ENCODE measurements at regions not wholly inside any gene's neighbourhood (a gene's known extent, or its start where the extent isn't known, plus 50 kb on each side); places are given as distances from the start of the nearest gene placed in this dataset.

- no peak for DNase-seq (ENCODE audit: low spot score)
These were observed 141.6 kb upstream of the SOX1 start for GRCh38 chr13:111925146-111925875.

- no peak for DNase-seq (ENCODE audit: low spot score)
These were observed 140.3 kb upstream of the SOX1 start for GRCh38 chr13:111926501-111927180.

GRCh38 chr13:111927181-111927540 is 139.8 kb upstream of the SOX1 start:
- DNase-seq (ENCODE audit: low spot score) = no peak

DNA sequence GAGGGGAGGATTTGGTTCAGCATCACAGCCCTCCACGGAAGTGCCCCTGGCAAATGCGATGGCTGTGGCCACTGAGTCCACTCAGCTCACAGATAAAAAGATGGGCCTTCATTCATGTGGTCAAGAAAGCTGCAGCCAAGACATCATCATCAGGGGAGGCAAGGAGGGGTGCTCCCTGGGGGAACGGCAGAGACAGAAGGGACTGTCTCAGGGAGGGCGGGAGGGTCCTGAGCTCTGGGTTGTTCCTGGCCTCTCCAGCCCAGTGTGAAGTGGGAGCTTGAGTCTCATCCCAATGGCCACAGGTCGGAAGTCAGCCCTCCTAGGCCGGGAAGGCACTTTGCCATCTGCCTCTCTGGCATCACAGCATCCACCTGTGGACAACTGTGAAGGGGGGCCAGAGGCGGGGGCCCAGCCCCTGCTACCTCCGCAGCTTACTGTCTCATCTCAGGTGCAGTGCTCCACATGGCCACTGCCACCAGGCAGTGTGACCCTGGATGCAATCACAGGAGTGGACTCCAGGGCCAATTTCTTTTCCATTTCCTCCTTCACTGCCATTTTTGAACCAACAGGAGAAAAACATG is 137.8 kb upstream of the SOX1 start:
- no peak for DNase-seq (ENCODE audit: low spot score)

DNA sequence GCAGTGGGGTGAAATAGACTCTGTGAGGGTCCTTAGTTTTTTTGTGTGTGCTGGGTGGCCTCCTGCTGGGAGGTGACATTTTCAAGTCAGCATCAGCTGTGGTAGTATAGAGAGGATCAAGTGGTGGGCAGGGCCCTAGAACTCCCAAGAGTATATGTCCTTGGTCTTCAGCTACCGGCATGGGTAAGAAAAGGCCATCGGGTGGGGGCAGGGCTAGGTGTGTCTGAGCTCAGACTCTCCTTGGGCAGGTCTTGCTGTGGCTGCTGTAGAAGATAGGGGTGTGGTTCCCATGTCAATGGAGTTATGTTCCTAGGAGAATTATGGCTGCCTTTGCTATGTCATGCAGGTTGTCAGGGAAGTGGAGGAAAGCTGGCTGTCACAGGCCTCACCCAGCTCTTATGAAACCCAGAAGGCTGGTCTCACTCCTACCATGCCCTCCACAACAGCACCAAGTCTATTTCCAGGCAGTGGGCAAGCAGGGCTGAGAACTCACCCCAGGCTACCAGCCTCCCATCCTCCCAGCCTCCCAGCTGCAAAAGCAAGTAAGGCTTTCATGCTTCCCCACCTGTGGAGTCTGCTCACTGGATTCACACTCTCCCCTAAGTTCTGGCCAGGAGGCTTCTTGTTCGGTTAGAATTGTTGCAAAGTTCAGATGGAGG is 130.6 kb upstream of the SOX1 start:
- no peak for DNase-seq (ENCODE audit: low spot score)

GRCh38 chr13:111937777-111938311 is 129.1 kb upstream of the SOX1 start:
- no peak for DNase-seq (ENCODE audit: low spot score)

DNA sequence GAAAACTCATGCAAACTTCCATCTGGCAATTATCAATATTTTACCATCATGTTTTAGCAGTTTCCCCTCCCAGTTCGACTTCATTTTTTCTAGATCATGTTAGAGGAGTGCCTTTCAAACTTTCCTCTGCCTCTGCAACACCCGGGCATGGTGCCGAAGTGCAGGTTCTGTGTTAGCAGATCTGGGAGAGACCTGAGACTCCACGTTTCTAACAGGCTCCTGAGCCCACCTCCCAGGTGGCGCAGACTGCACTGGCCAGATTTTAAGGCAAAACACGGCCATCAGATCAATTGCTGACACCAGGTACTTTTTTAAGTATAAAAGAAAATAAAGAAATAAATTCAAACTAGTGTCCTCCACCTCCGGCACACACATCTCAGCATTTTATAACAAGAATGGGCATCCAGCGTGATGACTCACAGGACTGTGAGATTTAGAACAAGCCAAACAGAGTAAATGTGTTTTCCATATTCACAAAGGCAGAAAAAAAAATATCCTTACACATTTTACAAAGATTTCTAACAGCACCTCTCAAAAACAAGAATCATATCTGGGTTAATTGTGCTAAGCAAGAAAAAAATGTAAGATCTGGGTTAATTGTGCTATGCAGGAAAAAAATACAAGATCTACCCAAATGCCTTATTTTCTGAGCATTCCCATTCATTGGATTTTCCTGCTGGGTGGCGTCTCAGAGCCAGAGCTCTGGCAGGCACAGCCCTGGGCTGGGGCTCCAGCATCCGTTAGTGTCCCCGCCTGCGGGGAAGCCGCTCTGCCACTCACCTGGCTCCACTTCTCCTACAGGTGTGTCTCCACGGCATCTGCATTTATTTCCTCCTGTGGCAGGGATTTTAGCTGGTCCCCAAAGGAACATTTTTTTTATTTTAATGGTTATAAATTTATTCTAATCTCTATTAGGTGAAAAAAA is 127.9 kb upstream of the SOX1 start:
- DNase-seq (ENCODE audit: low spot score) = no peak

GRCh38 chr13:111939666-111940278 is 127.2 kb upstream of the SOX1 start:
- no peak for DNase-seq (ENCODE audit: low spot score)

DNA sequence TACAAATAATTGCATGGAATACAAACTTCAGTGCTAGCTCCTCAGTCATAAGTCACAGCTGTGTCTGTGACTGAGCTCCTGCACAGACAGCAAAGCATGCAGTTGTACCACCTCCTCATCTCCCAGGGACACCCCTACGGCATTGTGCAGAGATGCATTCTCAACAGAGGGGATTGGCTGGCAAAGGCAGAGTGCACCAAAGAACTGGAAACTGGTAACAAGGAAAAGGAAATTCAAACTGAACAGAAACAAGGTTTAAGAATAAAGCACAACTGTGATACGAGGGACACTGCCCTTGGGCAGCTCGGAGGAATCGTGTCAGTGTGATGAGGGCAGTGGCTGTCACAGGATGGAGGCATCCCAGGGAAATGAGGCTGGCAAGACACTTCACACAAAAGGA is 126.1 kb upstream of the SOX1 start:
- no peak for DNase-seq (ENCODE audit: low spot score)

DNA sequence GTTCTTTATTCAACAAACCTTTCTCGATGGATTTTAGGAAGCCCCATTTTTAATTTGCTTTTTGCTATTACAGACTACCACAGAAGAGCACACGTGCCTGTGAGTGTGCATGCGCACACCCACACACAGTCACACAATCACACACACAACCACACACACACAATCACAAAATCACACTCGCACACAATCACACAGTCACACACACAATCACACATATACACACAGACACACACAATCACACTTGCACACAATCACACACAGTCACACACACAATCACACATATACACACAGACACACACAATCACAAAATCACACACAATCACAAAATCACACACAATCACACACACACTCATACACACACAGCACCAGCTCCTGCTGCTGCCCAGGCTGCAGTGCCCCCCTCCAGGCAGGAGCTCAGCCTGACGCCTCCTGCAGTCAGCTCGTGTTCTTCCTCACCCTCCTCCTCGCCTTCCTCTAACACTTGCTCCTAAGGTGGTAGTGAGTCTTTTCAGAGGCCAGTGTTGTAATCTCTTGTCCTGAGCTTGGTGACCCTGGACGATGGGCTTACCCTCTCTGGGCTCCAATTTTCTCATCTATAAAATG is 125.0 kb upstream of the SOX1 start:
- no peak for DNase-seq (ENCODE audit: low spot score)

- no peak for DNase-seq (ENCODE audit: low spot score)
These were observed 123.6 kb upstream of the SOX1 start for GRCh38 chr13:111943229-111943795.

DNA sequence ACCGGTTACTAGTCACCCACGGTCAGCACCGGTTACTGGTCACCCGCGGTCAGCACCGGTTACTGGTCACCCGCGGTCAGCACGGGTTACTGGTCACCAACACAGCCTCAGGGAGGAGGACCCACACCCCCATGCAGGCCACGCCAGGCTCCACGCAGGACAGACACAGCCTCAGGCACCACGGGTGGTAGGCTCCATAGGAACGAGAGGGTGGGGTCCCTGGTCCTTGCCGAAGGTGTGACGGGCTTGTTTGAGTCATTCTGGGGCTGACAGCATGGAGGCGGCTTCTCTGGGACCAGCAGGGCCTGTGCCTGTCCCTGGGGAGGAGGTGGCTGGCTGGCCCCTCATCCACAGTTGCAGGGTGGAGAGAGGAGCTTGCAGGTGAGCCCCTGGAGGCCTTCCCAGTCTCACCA is 122.8 kb upstream of the SOX1 start:
- DNase-seq (ENCODE audit: low spot score) = no peak

DNA sequence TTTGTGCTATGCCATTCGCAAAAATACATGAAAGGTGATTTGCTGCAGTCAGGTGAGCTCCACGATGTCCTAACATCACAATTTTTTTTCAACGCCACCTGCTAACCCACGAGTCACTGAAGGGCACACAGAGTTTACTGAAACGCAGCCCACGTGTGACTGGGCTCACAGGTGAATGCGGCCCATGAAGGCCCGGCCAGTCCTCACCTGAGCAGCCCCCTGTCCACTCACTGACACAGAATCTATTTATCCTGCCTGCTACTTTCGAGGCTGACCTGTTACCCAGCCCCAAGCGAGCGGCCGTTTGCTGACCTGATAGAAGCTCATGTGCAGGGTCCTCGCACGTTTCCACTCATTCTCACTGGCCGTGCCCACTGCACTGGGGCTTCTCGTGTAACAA is 121.9 kb upstream of the SOX1 start:
- no peak for DNase-seq (ENCODE audit: low spot score)

DNA sequence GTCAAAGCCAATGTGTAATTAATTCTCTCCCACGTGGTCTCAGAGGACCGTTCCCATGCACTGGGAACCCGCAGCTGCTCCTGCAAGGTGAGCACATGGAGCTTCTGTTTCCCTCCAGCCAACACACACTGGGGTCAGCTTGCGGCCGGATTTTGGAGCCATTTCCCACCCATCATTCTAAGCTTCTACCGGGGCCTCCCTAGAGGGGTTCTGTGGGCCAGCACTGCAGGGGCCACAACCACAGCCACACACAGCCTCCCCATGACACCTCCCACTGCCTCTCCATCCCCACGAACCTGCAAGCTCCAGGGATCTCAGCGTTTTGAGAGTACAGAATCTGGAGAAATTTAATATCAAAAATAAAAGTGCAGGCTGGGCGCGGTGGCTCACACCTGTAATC is 120.7 kb upstream of the SOX1 start:
- no peak for DNase-seq (ENCODE audit: low spot score)

DNA sequence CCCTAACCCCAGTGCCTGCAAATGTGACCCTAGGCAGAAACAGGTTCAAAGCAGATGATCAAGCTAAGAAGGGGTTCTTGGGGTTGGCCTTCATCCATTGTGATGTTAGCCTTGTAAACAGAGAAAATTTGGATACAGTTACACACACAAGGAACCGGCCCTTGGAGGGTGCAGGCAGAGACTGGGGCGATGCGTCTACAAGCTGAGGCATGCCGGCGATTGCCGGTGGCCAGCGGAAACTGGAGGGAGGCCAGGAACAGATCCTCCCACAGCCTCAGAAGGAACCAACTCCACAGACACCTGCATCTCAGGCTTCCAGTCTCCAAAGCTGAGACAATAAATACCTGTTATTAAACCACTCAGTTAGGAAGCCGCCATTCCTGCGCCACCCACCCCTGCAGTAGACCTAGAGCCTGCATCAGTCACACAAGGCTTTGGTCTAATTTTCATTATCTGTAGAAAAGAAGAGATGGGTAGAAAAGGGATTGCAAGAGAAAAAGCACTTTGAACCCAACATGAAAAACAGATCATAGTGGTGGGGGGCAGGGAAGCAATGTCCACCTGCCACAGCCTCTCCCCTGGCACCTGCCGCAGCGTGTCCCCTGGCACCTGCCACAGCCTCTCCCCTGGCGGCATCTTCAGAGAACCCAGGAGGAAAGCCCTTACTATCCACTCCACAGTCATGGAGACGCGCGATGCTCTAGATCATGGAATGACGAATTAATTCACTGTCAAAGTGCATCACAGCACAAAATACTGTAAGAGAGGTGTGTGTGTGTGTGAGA is 119.7 kb upstream of the SOX1 start:
- DNase-seq (ENCODE audit: low spot score) = no peak

DNA sequence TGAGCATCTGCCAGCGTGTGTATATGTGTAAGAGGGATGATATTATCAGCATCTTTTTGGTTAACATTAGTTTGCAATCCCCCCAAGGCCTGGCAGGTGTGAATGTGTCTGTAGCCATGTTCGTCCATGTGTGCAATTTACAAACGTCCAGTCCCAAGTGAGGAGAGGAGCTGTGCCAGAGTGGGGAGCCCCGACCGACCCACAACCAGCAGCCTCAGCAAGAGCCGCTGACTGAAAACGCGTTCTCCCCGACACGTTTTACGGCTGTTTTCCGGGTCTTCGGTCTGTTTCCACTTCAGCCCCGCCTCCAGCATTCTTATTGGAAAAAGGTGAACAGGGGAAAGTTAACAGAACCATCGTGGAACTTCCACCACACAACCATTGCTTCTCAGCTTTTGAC is 119.1 kb upstream of the SOX1 start:
- no peak for DNase-seq (ENCODE audit: low spot score)

- no peak for DNase-seq (ENCODE audit: low spot score)
These were observed 118.7 kb upstream of the SOX1 start for GRCh38 chr13:111948281-111948680.

DNA sequence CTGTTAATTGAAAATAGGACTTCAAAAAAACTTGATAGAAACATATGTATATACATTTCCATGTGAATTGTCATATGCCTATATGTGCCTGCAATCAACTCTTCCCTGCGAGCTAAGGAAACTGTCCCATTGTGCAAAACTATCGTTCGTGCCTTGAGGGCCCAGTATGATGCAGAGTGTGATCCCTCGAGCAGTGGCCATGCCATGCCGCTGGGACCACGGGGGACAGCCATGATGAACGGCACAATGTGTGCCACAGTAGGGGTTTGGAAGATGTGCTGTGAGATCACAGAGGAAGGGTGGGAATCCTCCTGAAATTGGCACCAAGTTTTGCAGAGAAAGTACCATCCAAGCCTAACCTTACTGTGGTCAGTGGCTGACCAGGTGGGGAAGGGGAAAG is 118.1 kb upstream of the SOX1 start:
- no peak for DNase-seq (ENCODE audit: low spot score)

DNA sequence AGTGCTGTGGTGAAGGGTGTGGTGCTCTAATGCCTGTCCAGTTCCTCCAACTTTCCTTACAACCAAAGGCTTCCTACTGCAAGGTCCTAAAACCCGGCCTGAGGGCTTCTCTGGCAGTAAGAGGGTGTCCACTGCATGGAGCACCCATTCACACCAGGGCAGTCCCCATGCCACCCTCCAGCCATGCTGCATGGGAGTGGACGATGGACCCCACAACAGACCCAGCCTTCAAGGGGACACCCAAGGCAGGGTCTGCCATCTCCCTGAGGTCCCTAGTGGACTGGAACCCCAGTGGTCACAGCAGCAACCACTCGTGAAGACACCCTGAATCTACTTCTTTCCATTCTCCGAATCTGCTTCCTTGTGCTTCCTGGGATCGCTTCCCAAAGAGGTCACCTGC is 117.6 kb upstream of the SOX1 start:
- DNase-seq (ENCODE audit: low spot score) = no peak

- DNase-seq (ENCODE audit: low spot score) = no peak
These were observed 116.3 kb upstream of the SOX1 start for GRCh38 chr13:111950697-111951096.

All from kidney capillary endothelial cell (primary cell).